Caco-2 (cell line): ENCODE measurements at regions not wholly inside any gene's neighbourhood (a gene's known extent, or its start where the extent isn't known, plus 50 kb on each side); places are given as distances from the start of the nearest gene placed in this dataset.

ENCODE experiments used
- BruUV-seq: library from RNA; stranded (reverse); fragments of 400-500 nt; replicated peaks from 2 replicates; lab custom pipeline; 2021; lab: Mats Ljungman, UMichigan
- CTCF ChIA-PET: fragments of 300-600 bp; sonication (Branson Sonifier 250); formaldehyde crosslinking; loops from one replicate; lab custom pipeline; 2022; ENCODE audit warnings: antibody characterized with exemption; lab: Charles Lee
- POLR2A ChIA-PET: fragments of 300-600 bp; sonication (Branson Sonifier 250); formaldehyde crosslinking; loops from one replicate; lab custom pipeline; 2022; ENCODE audit warnings: antibody characterized with exemption; lab: Charles Lee
- DNase-seq, 2 experiments: peaks; one replicate each; pipeline versions ENCODE4 v3.0.0 to v3.0.0-alpha.2; 2020 to 2022
- H3K27me3 ChIP-seq: replicated peaks from 2 replicates; pipeline ENCODE4 v1.6.0; 2011; ENCODE audit warnings: low read length; ENCODE audit not compliant: control insufficient read depth, insufficient read depth
- H3K36me3 ChIP-seq: 2 replicates; pipeline ENCODE4 v1.5.1; 2011; ENCODE audit warnings: low read length; ENCODE audit not compliant: control insufficient read depth, insufficient read depth
- H3K4me1 ChIP-seq: fragments of 250-450 bp; sonication (Bioruptor Pico); 2 replicates; pipeline ENCODE4 v1.5.1; 2020; ENCODE audit warnings: mild to moderate bottlenecking
- H3K4me3 ChIP-seq: 2 replicates; pipeline ENCODE4 v1.5.1; 2011; ENCODE audit warnings: low read depth, mild to moderate bottlenecking, control low read depth, low read length
- H3K9me3 ChIP-seq: fragments of 250-450 bp; sonication (Bioruptor Pico); 2 replicates; pipeline ENCODE4 v1.5.1; 2020; ENCODE audit warnings: mild to moderate bottlenecking, moderate library complexity
- H3K27ac Mint-ChIP-seq: one replicate; pipeline ENCODE4 v1.8.0; 2022; ENCODE audit warnings: mixed read lengths; ENCODE audit not compliant: unreplicated experiment
- H3K27me3 Mint-ChIP-seq: one replicate; pipeline ENCODE4 v1.8.0; 2022; ENCODE audit warnings: mixed read lengths; ENCODE audit not compliant: insufficient read depth, unreplicated experiment
- H3K36me3 Mint-ChIP-seq: one replicate; pipeline ENCODE4 v1.8.0; 2022; ENCODE audit warnings: mild to moderate bottlenecking, mixed read lengths; ENCODE audit not compliant: insufficient read depth, unreplicated experiment
- H3K4me1 Mint-ChIP-seq: one replicate; pipeline ENCODE4 v1.8.0; 2022; ENCODE audit warnings: low read depth, mixed read lengths; ENCODE audit not compliant: unreplicated experiment
- H3K4me3 Mint-ChIP-seq: one replicate; pipeline ENCODE4 v1.8.0; 2022; ENCODE audit warnings: mild to moderate bottlenecking, moderate library complexity, mixed read lengths; ENCODE audit not compliant: unreplicated experiment
- H3K9me3 Mint-ChIP-seq: one replicate; pipeline ENCODE4 v1.8.0; 2022; ENCODE audit warnings: mixed read lengths; ENCODE audit not compliant: unreplicated experiment
- intact Hi-C: fragments of 100-400 bp; cut with micrococcal nuclease; formaldehyde crosslinking; loops from one replicate; pipeline ENCODE4 v1.10.0; 2022; ENCODE audit not compliant: unreplicated experiment
- TF ChIP-seq, protein P1 (sequence below), 2 experiments: fragments of 200-600 bp in 1 of 2; IDR thresholded peaks; 1 replicate in 1 of 2; 2 replicates in 1 of 2; pipeline versions ENCODE4 v1.5.1 to v1.8.0; 2011 to 2022; ENCODE audit warnings: antibody characterized with exemption in 1 of 2, control low read depth in 1 of 2, inconsistent platforms in 1 of 2, low read depth in 1 of 2, low read length in 1 of 2, mild to moderate bottlenecking in 1 of 2, moderate library complexity in 1 of 2; ENCODE audit not compliant: insufficient read depth in 1 of 2, severe bottlenecking in 1 of 2, unreplicated experiment in 1 of 2

GRCh38 chr13:20320885-20321284 is 88.8 kb upstream of the GJB6 start:
- Mint-ChIP-seq H3K27me3 (peaks cover 15% of the 10 kb centered on the region), H3K27ac (no peak overlapping the region), H3K36me3 (no peaks in the 10 kb centered on the region), H3K9me3 (peaks cover 19% of the 10 kb centered on the region), H3K4me3 (no peak overlapping the region), H3K4me1 (no peaks in the 10 kb centered on the region)
- intact Hi-C loops: no loop called here
- Histone ChIP-seq H3K4me3 (no peak overlapping the region), H3K4me1 (no peaks in the 10 kb centered on the region), H3K27me3 (no peaks in the 10 kb centered on the region), H3K36me3 (no peaks in the 10 kb centered on the region), H3K9me3 (peaks cover 14% of the 10 kb centered on the region; the same call in 1 of the 2 replicates)
- ChIA-PET POLR2A (no interaction called here), CTCF (no interaction called here)
- TF ChIP-seq, protein P1, sequence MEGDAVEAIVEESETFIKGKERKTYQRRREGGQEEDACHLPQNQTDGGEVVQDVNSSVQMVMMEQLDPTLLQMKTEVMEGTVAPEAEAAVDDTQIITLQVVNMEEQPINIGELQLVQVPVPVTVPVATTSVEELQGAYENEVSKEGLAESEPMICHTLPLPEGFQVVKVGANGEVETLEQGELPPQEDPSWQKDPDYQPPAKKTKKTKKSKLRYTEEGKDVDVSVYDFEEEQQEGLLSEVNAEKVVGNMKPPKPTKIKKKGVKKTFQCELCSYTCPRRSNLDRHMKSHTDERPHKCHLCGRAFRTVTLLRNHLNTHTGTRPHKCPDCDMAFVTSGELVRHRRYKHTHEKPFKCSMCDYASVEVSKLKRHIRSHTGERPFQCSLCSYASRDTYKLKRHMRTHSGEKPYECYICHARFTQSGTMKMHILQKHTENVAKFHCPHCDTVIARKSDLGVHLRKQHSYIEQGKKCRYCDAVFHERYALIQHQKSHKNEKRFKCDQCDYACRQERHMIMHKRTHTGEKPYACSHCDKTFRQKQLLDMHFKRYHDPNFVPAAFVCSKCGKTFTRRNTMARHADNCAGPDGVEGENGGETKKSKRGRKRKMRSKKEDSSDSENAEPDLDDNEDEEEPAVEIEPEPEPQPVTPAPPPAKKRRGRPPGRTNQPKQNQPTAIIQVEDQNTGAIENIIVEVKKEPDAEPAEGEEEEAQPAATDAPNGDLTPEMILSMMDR (IDR thresholded peaks at IDR 0.05; ENCODE audit: insufficient read depth in 1 of 2, low read depth in 1 of 2, low read length in 1 of 2, severe bottlenecking in 1 of 2, unreplicated experiment in 1 of 2): no peak
- no peak for DNase-seq
- no TSS peak for BruUV-seq

GRCh38 chr13:20313896-20314295 is 81.8 kb upstream of the GJB6 start:
- Mint-ChIP-seq H3K4me1 (no peaks in the 10 kb centered on the region), H3K4me3 (no peak overlapping the region), H3K36me3 (no peaks in the 10 kb centered on the region), H3K9me3 (no peaks in the 10 kb centered on the region), H3K27me3 (peaks cover 9% of the 10 kb centered on the region), H3K27ac (no peak overlapping the region)
- TF ChIP-seq, protein P1 (IDR thresholded peaks at IDR 0.05; ENCODE audit: insufficient read depth in 1 of 2, low read depth in 1 of 2, low read length in 1 of 2, severe bottlenecking in 1 of 2, unreplicated experiment in 1 of 2): no peak
- no peaks in the 10 kb centered on the region for H3K36me3 ChIP-seq
- no peak for DNase-seq
- CTCF ChIA-PET: no interaction called here
- no peaks in the 10 kb centered on the region for H3K4me1 ChIP-seq
- no TSS peak for BruUV-seq
- H3K9me3 ChIP-seq: no peaks in the 10 kb centered on the region
- no peak overlapping the region for H3K4me3 ChIP-seq
- POLR2A ChIA-PET: no interaction called here
- intact Hi-C loops: no loop called here
- H3K27me3 ChIP-seq: no peaks in the 10 kb centered on the region

- no peaks in the 10 kb centered on the region for H3K27me3 ChIP-seq
- no peaks in the 10 kb centered on the region for H3K36me3 ChIP-seq
- CTCF ChIA-PET: no interaction called here
- Mint-ChIP-seq H3K4me3 (no peak overlapping the region), H3K27me3 (peaks cover 9% of the 10 kb centered on the region), H3K36me3 (no peaks in the 10 kb centered on the region), H3K9me3 (no peaks in the 10 kb centered on the region), H3K4me1 (no peaks in the 10 kb centered on the region), H3K27ac (no peak overlapping the region)
- no TSS peak for BruUV-seq
- intact Hi-C loops: no loop called here
- H3K4me1 ChIP-seq: no peaks in the 10 kb centered on the region
- H3K9me3 ChIP-seq: peaks cover 4% of the 10 kb centered on the region; the same call in 1 of the 2 replicates
- POLR2A ChIA-PET: no interaction called here
- no peak for DNase-seq
- TF ChIP-seq, protein P1 (IDR thresholded peaks at IDR 0.05; ENCODE audit: insufficient read depth in 1 of 2, low read depth in 1 of 2, low read length in 1 of 2, severe bottlenecking in 1 of 2, unreplicated experiment in 1 of 2): no peak
- no peak overlapping the region for H3K4me3 ChIP-seq
These were observed 80.2 kb upstream of the GJB6 start for GRCh38 chr13:20312292-20312691.
